H9 (cell line): ENCODE measurements at regions not wholly inside any gene's neighbourhood (a gene's known extent, or its start where the extent isn't known, plus 50 kb on each side); places are given as distances from the start of the nearest gene placed in this dataset.

ENCODE experiments used
- DNase-seq: peaks from one replicate; pipeline ENCODE4 v3.0.0-alpha.2; 2017
- H2AFZ ChIP-seq: one replicate; pipeline ENCODE4 v1.6.1; 2013; ENCODE audit warnings: mild to moderate bottlenecking, low read length, control low read depth, moderate library complexity
- H2AK5ac ChIP-seq: 2 replicates; pipeline ENCODE4 v1.6.1; 2013; ENCODE audit warnings: low read length, control low read depth, mixed read lengths; ENCODE audit not compliant: insufficient read length
- H2BK120ac ChIP-seq: one replicate; pipeline ENCODE4 v1.6.1; 2013; ENCODE audit warnings: low read depth, mild to moderate bottlenecking, low read length, control low read depth, inconsistent platforms; ENCODE audit not compliant: poor library complexity, severe bottlenecking
- H2BK12ac ChIP-seq: 2 replicates; pipeline ENCODE4 v1.6.1; 2013; ENCODE audit warnings: low read length, control low read depth, mixed read lengths, low read depth; ENCODE audit not compliant: insufficient read length
- H2BK15ac ChIP-seq: 2 replicates; pipeline ENCODE4 v1.6.1; 2013; ENCODE audit warnings: low read depth, low read length, control low read depth
- H2BK20ac ChIP-seq: one replicate; pipeline ENCODE4 v1.6.1; 2013; ENCODE audit warnings: low read depth, mild to moderate bottlenecking, low read length, control low read depth, inconsistent platforms; ENCODE audit not compliant: poor library complexity, severe bottlenecking
- H2BK5ac ChIP-seq: 2 replicates; pipeline ENCODE4 v1.6.1; 2013; ENCODE audit warnings: low read length, control low read depth, mixed read lengths; ENCODE audit not compliant: insufficient read length
- H3K14ac ChIP-seq: 2 replicates; pipeline ENCODE4 v1.6.1; 2013; ENCODE audit warnings: low read length, control low read depth; ENCODE audit not compliant: insufficient read depth
- H3K18ac ChIP-seq: 2 replicates; pipeline ENCODE4 v1.6.1; 2013; ENCODE audit warnings: low read depth, mild to moderate bottlenecking, mixed read lengths, low read length, control low read depth; ENCODE audit not compliant: insufficient read length
- H3K23ac ChIP-seq: 2 replicates; pipeline ENCODE4 v1.6.1; 2013; ENCODE audit warnings: low read length, control low read depth, mixed read lengths, low read depth; ENCODE audit not compliant: insufficient read length
- H3K23me2 ChIP-seq: 2 replicates; pipeline ENCODE4 v1.6.1; 2013; ENCODE audit warnings: low read depth, mild to moderate bottlenecking, mixed read lengths, low read length, control low read depth; ENCODE audit not compliant: insufficient read length, poor library complexity, severe bottlenecking
- H3K27ac ChIP-seq: 2 replicates; pipeline ENCODE4 v1.5.1; 2013; ENCODE audit warnings: low read length, control low read depth, mixed read lengths, low read depth; ENCODE audit not compliant: insufficient read length
- H3K27me3 ChIP-seq: 2 replicates; pipeline ENCODE4 v1.6.1; 2013; ENCODE audit warnings: low read length, control low read depth, inconsistent platforms; ENCODE audit not compliant: insufficient read depth
- H3K4ac ChIP-seq: 2 replicates; pipeline ENCODE4 v1.6.1; 2013; ENCODE audit warnings: low read depth, mild to moderate bottlenecking, control low read depth, inconsistent platforms, low read length, moderate library complexity
- H3K4me1 ChIP-seq: 2 replicates; pipeline ENCODE4 v1.6.1; 2013; ENCODE audit warnings: low read length, control low read depth, inconsistent platforms; ENCODE audit not compliant: insufficient read depth
- H3K4me2 ChIP-seq: 2 replicates; pipeline ENCODE4 v1.6.1; 2013; ENCODE audit warnings: low read length, control low read depth, mixed read lengths; ENCODE audit not compliant: insufficient read length, insufficient read depth
- H3K56ac ChIP-seq: 2 replicates; pipeline ENCODE4 v1.6.1; 2013; ENCODE audit warnings: low read depth, mild to moderate bottlenecking, mixed read lengths, low read length, control low read depth; ENCODE audit not compliant: insufficient read length
- H3K79me1 ChIP-seq: 2 replicates; pipeline ENCODE4 v1.6.1; 2013; ENCODE audit warnings: low read depth, mild to moderate bottlenecking, moderate library complexity, low read length, control low read depth, inconsistent platforms; ENCODE audit not compliant: insufficient read depth, poor library complexity, severe bottlenecking
- H3K79me2 ChIP-seq: 2 replicates; pipeline ENCODE4 v1.6.1; 2013; ENCODE audit warnings: low read length, control low read depth, inconsistent platforms; ENCODE audit not compliant: insufficient read depth
- H3K9ac ChIP-seq: 2 replicates; pipeline ENCODE4 v1.6.1; 2013; ENCODE audit warnings: low read length, control low read depth, mixed read lengths; ENCODE audit not compliant: insufficient read length; ENCODE audit errors: extremely low read depth
- H3K9me3 ChIP-seq: one replicate; pipeline ENCODE4 v1.6.1; 2013; ENCODE audit warnings: low read depth, low read length, inconsistent platforms; ENCODE audit not compliant: control insufficient read depth
- H3T11ph ChIP-seq: one replicate; pipeline ENCODE4 v1.6.1; 2013; ENCODE audit warnings: mild to moderate bottlenecking, low read length, control low read depth, inconsistent platforms
- H4K20me1 ChIP-seq: one replicate; pipeline ENCODE4 v1.6.1; 2013; ENCODE audit not compliant: control insufficient read depth, insufficient read length, insufficient read depth
- H4K5ac ChIP-seq: 2 replicates; pipeline ENCODE4 v1.6.1; 2013; ENCODE audit warnings: low read depth, mild to moderate bottlenecking, mixed read lengths, low read length, control low read depth; ENCODE audit not compliant: insufficient read length
- H4K8ac ChIP-seq: replicated peaks from 2 replicates; pipeline ENCODE4 v1.6.1; 2013; ENCODE audit warnings: low read length, control low read depth, mixed read lengths, low read depth; ENCODE audit not compliant: insufficient read length
- H4K91ac ChIP-seq: 2 replicates; pipeline ENCODE4 v1.6.1; 2013; ENCODE audit warnings: low read depth, mild to moderate bottlenecking, moderate library complexity, mixed read lengths, low read length, control low read depth; ENCODE audit not compliant: insufficient read length
- H3K27ac Mint-ChIP-seq, 3 experiments: 2 replicates in 2 of 3; 3 replicates in 1 of 3; pipeline ENCODE4 v1.8.0; 2020 to 2021; ENCODE audit warnings: mixed read lengths in 3 of 3, mild to moderate bottlenecking in 1 of 3, moderate library complexity in 1 of 3
- H3K27me3 Mint-ChIP-seq: 2 replicates; pipeline ENCODE4 v1.8.0; 2021; ENCODE audit warnings: low read depth, mild to moderate bottlenecking, moderate library complexity, mixed read lengths
- H3K36me3 Mint-ChIP-seq, 3 experiments: 2 replicates in 2 of 3; 3 replicates in 1 of 3; pipeline ENCODE4 v1.8.0; 2020 to 2021; ENCODE audit warnings: low read depth in 3 of 3, mixed read lengths in 3 of 3; ENCODE audit not compliant: insufficient read depth in 1 of 3
- H3K4me1 Mint-ChIP-seq, 2 experiments: 2 replicates each; pipeline ENCODE4 v1.8.0; 2020; ENCODE audit warnings: mixed read lengths in 2 of 2
- H3K4me3 Mint-ChIP-seq, 2 experiments: 2 replicates in 1 of 2; 3 replicates in 1 of 2; pipeline ENCODE4 v1.8.0; 2020 to 2021; ENCODE audit warnings: mild to moderate bottlenecking in 2 of 2, mixed read lengths in 2 of 2, moderate library complexity in 1 of 2
- H3K9me3 Mint-ChIP-seq, 2 experiments: 2 replicates in 1 of 2; 3 replicates in 1 of 2; pipeline ENCODE4 v1.8.0; 2020; ENCODE audit warnings: mild to moderate bottlenecking in 2 of 2, mixed read lengths in 2 of 2, moderate library complexity in 1 of 2
- WGBS: extraction: QIAGEN DNeasy Blood & Tissue Kit; methylation state at CpG from one replicate; pipeline ENCODE4 v1.1.7; 2013; ENCODE audit warnings: missing lambda C conversion rate, low lambda C conversion rate, mixed read lengths; ENCODE audit not compliant: insufficient read length; ENCODE audit errors: extremely low coverage; 5-methylcytosine and 5-hydroxymethylcytosine counted together
- TF ChIP-seq, protein P1 (sequence below): fragments of 200-600 bp; sonication (generic); conservative IDR thresholded peaks from 3 replicates; pipeline ENCODE4 v1.8.0; 2021; ENCODE audit warnings: antibody characterized with exemption, mild to moderate bottlenecking

DNA sequence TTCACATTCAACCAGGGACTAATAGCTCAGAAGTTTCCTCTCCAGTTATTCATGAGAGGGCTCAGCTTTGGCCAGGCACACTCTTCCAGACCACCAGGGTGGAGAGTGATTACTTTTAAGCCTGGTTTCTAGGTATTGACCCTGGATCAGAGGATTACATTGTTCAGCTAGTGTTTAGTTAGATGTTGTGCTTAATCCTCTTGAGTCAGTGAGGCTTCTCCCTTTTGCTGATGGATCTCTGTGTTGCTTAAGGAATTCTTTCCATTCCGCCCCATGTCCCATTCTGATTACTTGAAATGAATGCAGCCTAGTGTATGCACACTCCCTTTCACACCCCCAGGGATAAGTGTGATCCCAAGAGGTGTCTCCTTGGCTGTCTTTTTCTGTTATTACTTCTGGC is 271.7 kb upstream of the ANO5 start:
- Mint-ChIP-seq H3K36me3 (no peaks in the 10 kb centered on the region), H3K9me3 (no peaks in the 10 kb centered on the region), H3K27me3 (no peaks in the 10 kb centered on the region), H3K4me3 (no peak overlapping the region), H3K27ac (no peak overlapping the region), H3K4me1 (peaks cover 5 to 8% of the 10 kb centered on the region in 2 experiments; a peak in 1 of 4 replicates)
- Histone ChIP-seq H2AFZ (no peak overlapping the region), H3K79me2 (no peaks in the 10 kb centered on the region), H3K9ac (no peak overlapping the region), H3K9me3 (no peaks in the 10 kb centered on the region), H2AK5ac (no peak overlapping the region), H3K4ac (no peak overlapping the region), H3K4me1 (no peaks in the 10 kb centered on the region), H3K56ac (no peak overlapping the region), H3K23ac (no peak overlapping the region), H4K91ac (no peak overlapping the region), H2BK15ac (no peak overlapping the region), H4K8ac (no peak overlapping the region), H4K5ac (no peak overlapping the region), H3K27me3 (no peaks in the 10 kb centered on the region), H3K27ac (no peak overlapping the region), H3K23me2 (no peaks in the 10 kb centered on the region), H3K79me1 (no peaks in the 10 kb centered on the region), H3K4me2 (no peak overlapping the region), H2BK12ac (no peak overlapping the region), H3T11ph (no peak overlapping the region), H4K20me1 (no peaks in the 10 kb centered on the region), H2BK5ac (no peak overlapping the region), H2BK120ac (no peak overlapping the region), H3K14ac (no peak overlapping the region), H3K18ac (no peak overlapping the region), H2BK20ac (no peak overlapping the region)
- no CpG with 5 or more reads among the region's 1 CpG for WGBS
- TF ChIP-seq, protein P1, sequence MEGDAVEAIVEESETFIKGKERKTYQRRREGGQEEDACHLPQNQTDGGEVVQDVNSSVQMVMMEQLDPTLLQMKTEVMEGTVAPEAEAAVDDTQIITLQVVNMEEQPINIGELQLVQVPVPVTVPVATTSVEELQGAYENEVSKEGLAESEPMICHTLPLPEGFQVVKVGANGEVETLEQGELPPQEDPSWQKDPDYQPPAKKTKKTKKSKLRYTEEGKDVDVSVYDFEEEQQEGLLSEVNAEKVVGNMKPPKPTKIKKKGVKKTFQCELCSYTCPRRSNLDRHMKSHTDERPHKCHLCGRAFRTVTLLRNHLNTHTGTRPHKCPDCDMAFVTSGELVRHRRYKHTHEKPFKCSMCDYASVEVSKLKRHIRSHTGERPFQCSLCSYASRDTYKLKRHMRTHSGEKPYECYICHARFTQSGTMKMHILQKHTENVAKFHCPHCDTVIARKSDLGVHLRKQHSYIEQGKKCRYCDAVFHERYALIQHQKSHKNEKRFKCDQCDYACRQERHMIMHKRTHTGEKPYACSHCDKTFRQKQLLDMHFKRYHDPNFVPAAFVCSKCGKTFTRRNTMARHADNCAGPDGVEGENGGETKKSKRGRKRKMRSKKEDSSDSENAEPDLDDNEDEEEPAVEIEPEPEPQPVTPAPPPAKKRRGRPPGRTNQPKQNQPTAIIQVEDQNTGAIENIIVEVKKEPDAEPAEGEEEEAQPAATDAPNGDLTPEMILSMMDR, result no peak
- no peak for DNase-seq
